ENCODE measurements at regions not wholly inside any gene's neighbourhood (a gene's known extent, or its start where the extent isn't known, plus 50 kb on each side); places are given as distances from the start of the nearest gene placed in this dataset.

GRCh38 chr6:163776196-163776905 lies 361.8 kb downstream of the QKI start:
- TF ChIP-seq FOXP2 (optimal IDR thresholded peaks at IDR 0.05; ENCODE audit: borderline replicate concordance, extremely low read depth, extremely low read length, insufficient read depth), result no peak
- TF ChIP-seq POLR2AphosphoS5 (IDR thresholded peaks at IDR 0.05; ENCODE audit: low read depth, low read length), result no peak
- no peak for TF ChIP-seq TAF1 (IDR thresholded peaks at IDR 0.05; ENCODE audit: borderline replicate concordance, insufficient read depth, low read length)
- no peak for TF ChIP-seq SIN3A (IDR thresholded peaks at IDR 0.05; ENCODE audit: borderline replicate concordance, insufficient read depth, low read length)
- TF ChIP-seq REST (IDR thresholded peaks at IDR 0.05; ENCODE audit: insufficient read depth in 1 of 2, low read depth in 2 of 2, low read length in 2 of 2), result no peak

- TF ChIP-seq SIN3A (IDR thresholded peaks at IDR 0.05; ENCODE audit: borderline replicate concordance, insufficient read depth, low read length) (no peak), FOXP2 (optimal IDR thresholded peaks at IDR 0.05; ENCODE audit: borderline replicate concordance, extremely low read depth, extremely low read length, insufficient read depth) (no peak), TAF1 (IDR thresholded peaks at IDR 0.05; ENCODE audit: borderline replicate concordance, insufficient read depth, low read length) (no peak), POLR2AphosphoS5 (IDR thresholded peaks at IDR 0.05; ENCODE audit: low read depth, low read length) (no peak), REST (IDR thresholded peaks at IDR 0.05; ENCODE audit: insufficient read depth in 1 of 2, low read depth in 2 of 2, low read length in 2 of 2) (no peak)
These were observed 360.8 kb downstream of the QKI start for GRCh38 chr6:163775313-163775712.

GRCh38 chr6:163774485-163774884 lies 360.0 kb downstream of the QKI start:
- TF ChIP-seq TAF1 (IDR thresholded peaks at IDR 0.05; ENCODE audit: borderline replicate concordance, insufficient read depth, low read length) (no peak), REST (IDR thresholded peaks at IDR 0.05; ENCODE audit: insufficient read depth in 1 of 2, low read depth in 2 of 2, low read length in 2 of 2) (no peak), FOXP2 (optimal IDR thresholded peaks at IDR 0.05; ENCODE audit: borderline replicate concordance, extremely low read depth, extremely low read length, insufficient read depth) (no peak)

GRCh38 chr6:163773646-163774045 lies 359.1 kb downstream of the QKI start:
- TF ChIP-seq FOXP2 (optimal IDR thresholded peaks at IDR 0.05; ENCODE audit: borderline replicate concordance, extremely low read depth, extremely low read length, insufficient read depth) (no peak), REST (IDR thresholded peaks at IDR 0.05; ENCODE audit: insufficient read depth in 1 of 2, low read depth in 2 of 2, low read length in 2 of 2) (no peak), SIN3A (IDR thresholded peaks at IDR 0.05; ENCODE audit: borderline replicate concordance, insufficient read depth, low read length) (no peak), POLR2AphosphoS5 (IDR thresholded peaks at IDR 0.05; ENCODE audit: low read depth, low read length) (no peak), TAF1 (IDR thresholded peaks at IDR 0.05; ENCODE audit: borderline replicate concordance, insufficient read depth, low read length) (no peak)
